Stimulated activated CD8-positive, alpha-beta memory T cell treated with anti-CD3 and anti-CD28 coated beads, Interleukin-15, amount 100 ng/mL, for 1 hour (primary cell): ENCODE measurements at regions not wholly inside any gene's neighbourhood (a gene's known extent, or its start where the extent isn't known, plus 50 kb on each side); places are given as distances from the start of the nearest gene placed in this dataset.
"Not testable (repeated sequence)": the region's sequence is repeated elsewhere in the genome, so short reads cannot be mapped to it uniquely, and the experiment has no call there.

Source experiments
- DNase-seq: peaks from one replicate; pipeline ENCODE4 v3.0.0-alpha.2; 2020; ENCODE audit warnings: low read depth

DNA sequence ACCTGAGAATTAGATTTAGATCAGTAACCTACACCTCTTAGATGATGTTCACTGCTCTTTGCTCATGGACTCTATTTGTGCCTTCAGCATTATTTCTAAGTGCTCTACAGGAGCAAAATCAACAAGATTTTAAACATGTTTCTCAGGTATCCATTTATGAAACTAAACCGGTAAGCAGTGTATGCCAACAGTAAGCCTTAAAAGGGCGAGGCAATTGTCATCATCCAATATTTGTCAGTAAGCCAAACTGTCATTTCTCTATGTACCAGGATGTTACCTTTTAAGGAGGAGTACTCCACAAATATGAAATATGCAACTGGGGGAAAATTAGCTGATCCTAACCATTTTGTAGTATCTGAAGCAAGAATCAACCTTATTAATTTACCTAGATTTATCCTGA lies 69.6 kb upstream of the ZNF184 start:
- DNase-seq = no peak

DNA sequence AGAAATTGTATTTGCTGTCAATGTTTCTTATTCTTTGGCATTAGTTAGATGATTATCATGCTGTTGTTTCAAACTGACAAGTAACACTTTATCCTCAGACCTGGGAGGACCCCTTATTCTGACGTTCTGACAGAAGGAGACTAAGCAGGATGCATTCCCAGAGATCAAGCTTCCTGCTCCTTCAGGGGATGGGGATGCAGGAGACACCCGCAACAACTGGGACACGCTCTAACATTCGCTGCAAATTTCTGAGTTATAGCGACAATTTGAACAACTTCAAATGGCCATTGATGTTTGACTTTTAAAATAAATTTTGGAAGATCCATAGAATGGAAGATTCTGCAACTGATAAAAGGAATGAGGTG lies 69.0 kb upstream of the ZNF184 start:
- DNase-seq = no peak

DNA sequence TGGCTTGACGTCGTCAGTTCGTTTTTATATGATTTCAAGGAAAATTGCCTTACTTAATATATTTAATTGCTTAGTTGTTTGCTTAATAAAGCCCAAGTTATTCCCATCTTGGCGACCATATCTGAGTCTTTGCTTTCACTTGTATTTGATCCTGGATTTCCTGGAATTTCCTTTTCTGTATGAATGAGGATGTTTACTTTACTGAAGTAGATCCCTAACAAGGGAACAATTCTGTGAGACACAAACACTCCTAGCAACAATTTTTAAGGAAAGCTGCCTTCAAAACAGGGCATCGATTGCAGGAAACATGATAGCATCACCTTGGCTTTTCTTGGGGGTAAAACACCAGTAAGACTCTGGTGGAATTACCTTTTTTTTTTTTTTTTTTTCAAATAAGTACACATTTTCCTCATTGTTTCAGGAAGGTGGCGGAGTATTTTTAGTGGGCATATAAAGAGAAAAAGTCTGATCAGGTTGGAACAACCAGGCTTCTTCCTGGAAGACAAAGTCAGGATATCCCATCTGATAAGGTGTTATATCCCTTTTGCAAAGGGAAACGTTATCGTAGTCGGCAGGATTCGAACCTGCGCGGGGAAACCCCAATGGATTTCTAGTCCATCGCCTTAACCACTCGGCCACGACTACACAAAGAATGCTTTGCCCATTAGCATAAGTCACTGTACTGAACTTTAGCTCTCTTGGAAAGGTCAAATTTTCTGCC lies 68.5 kb upstream of the ZNF184 start:
- no peak for DNase-seq

DNA sequence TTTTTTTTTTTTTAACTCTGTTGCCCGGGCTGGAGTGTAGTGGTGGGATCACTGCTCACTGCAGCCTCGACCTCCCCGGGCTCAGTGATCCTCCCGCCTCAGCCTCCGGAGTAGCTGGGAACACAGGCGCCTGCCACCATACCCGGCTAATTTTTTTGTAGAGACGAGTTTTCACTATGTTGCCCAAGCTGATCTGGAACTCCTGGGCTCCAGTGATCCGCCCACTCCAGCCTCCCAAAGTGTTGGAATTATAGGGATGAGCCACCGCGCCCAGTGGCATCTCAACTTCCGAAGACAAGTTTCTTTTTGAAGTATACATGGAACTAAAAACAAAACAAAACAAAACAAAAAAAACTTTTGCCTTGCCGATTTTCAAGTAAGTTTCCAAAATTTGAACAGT lies 66.6 kb upstream of the ZNF184 start:
- DNase-seq = no peak

DNA sequence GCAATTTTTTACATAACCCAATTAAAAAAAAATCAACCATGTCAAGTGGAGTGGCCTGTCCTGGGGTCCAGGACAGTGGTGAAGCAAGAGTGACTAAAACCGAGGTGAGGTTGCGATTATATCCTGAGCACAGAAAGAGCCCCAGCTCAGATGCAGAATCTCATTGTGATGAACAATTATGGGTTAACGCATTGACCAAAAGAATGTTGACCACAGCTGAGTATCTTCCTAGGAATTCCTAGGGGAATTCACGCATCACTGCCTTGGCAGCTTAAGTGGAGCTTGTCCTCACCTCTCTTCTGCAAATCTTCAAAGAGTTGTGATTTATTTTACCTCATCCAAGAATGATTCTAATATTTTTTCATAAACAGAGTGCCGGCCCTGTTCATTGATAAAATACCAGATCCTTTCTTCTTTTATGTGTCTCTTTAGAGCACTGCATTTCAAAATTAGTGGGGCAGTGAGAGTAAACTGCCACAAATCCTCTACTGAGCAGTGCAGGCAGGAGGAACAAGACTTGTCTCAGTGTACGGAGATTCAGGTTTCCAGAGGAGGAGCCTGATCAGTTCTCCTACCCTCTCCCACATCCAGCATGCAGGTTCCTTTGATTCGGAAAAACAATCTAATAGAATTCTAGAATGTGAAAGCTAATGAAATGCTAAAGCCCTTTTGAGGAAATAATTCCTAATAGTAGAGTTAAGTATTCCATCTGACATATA lies 60.1 kb upstream of the ZNF184 start:
- DNase-seq = no peak

DNA sequence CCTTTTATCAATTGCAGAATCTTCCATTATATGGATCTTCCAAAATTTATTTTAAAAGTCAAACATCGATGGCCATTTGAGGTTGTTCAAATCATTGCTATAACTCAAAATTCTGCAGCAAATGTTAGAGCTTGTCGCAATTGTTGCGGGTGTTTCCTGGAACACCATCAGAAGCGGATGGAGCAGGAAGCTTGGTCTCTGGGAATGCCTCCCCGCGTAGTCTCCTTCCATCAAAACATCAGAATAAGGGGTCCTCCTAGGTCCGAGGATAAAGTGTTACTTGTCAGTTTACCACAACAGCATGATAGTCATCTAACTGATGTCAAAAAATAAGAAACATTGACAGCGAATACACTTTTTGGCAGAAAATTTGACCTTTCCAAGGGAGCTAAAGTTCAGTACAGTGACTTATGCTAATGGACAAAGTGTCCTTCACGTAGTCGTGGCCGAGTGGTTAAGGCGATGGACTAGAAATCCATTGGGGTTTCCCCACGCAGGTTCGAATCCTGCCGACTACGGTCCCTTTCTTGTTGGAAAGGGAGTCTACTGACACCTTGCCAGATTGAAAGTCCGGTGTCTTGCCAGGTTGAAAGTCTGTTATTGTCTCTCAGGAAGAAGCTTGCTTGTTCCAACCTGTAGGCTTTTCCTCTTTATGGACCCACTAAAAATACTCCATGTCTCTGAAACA lies 59.0 kb upstream of the ZNF184 start:
- DNase-seq = no peak

DNA sequence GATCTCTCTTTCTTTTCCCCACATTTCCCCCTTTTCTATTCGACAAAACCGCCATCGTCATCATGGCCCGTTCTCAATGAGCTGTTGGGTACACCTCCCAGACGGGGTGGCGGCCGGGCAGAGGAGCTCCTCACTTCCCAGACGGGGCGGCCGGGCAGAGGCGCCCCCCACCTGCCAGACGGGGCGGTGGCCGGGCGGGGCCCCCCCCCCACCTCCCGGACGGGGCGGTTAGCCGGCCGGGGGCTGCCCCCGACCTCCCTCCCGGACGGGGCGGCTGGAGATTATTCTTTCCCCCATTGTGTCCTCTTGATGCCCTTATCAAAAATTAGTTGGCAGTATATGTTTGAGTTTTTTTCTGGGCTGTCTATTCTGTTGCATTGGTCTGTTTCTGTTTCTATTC lies 56.9 kb upstream of the ZNF184 start:
- DNase-seq = not testable (repeated sequence)

DNA sequence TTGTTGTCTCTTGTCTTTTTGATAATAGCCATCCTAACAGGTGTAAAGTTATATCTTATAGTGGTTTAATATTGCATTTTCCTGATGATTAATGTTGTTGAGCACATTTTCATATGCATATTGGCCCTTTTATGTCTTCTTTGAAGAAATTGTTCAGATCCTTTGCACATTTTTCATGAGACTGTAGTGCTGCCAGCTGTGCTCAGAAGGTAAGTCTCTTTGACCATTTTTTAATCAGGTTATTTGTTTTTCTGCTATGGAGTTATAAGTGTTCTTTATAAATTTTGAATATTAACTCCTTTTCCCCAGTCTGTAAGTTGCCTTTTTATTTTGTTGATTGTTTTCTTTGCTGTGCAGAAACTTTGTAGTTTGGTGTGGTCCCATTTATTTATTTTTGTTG lies 55.8 kb upstream of the ZNF184 start:
- no peak for DNase-seq
